ENCODE measurements at regions not wholly inside any gene's neighbourhood (a gene's known extent, or its start where the extent isn't known, plus 50 kb on each side); places are given as distances from the start of the nearest gene placed in this dataset.
"Not testable (repeated sequence)": the region's sequence is repeated elsewhere in the genome, so short reads cannot be mapped to it uniquely, and the experiment has no call there.

DNA sequence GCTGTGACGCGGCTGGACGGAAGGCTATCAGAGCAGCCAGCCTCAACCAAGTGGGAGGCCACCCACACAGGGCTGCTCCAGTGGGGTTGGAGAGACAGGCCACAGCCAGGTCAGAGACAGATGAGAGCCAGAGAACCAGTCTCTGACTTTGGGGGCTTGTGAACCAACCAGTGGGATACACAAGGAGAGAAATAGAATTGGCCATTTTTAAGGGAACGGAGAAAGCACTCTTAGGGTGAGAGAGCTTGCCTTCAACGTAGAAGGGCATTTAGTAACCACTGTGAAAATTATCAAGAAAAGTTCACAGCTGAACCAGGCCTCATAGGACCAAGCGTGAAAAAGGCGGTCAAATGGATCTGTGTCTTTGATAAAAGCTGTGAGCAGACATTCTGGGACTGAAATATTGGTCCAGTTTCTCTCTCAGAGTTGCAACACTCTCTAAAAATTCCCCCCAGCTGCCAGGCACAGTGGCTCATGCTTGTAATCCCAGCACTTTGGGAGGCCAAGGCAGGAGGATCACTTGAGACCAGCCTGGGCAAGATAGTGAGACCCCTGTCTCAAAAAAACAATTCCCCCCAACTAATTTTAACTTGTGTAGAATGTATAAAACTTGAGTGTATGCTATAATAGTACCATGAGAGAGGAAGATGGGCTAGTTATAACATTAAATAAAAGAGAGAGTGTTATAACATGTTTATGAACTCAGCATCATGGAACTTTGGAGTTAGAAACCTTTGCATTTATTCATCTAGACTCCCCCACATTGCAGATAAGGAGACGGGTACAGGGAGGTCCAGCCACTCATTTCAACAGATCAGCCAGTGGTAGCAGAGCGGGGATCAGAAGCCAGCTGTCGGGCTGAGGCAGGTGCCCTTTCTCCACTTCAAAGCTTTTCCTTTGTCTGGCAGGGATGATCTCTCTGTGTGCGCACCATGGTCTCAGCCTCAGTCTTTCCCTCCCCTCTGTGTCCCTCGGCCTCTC, 132.2 kb downstream of the NPIPB11 start:
- DNase-seq (ENCODE audit: low spot score) = not testable (repeated sequence)

DNA sequence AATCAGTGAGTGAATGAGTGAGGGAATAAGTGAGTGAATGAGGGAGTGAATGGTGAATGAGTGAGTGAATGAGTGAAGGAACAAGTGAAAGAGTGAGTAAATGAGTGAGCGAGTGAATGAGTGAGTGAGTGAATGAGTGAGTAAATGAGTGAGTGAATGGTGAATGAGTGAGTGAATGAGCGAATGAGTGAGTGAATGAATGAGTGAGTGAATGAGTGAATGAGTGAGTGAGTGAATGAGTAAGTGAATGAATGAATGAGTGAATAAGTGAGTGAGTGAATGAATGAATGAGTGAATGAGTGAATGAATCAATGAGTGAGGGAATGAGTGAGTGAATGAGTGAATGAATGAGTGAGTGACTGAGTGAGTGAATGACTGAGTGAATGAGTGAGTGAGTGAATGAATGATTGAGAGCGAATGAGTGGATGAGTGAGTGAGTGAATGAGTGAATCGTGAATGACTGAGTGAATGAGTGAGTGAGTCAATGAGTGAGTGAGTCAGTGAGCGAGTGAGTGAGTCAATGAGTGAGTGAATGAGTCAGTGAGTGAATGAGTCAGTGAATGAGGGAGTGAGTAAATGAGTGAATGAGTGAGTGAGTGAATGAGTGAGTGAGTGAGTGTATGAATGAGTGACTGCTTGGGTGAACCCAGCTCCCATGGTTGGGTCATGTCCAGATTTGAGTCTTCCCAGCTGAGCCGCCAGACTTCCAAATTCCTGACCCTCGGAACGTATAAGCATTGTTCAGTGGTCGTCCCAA, 133.0 kb downstream of the NPIPB11 start:
- DNase-seq (ENCODE audit: low spot score) = not testable (repeated sequence)

DNA sequence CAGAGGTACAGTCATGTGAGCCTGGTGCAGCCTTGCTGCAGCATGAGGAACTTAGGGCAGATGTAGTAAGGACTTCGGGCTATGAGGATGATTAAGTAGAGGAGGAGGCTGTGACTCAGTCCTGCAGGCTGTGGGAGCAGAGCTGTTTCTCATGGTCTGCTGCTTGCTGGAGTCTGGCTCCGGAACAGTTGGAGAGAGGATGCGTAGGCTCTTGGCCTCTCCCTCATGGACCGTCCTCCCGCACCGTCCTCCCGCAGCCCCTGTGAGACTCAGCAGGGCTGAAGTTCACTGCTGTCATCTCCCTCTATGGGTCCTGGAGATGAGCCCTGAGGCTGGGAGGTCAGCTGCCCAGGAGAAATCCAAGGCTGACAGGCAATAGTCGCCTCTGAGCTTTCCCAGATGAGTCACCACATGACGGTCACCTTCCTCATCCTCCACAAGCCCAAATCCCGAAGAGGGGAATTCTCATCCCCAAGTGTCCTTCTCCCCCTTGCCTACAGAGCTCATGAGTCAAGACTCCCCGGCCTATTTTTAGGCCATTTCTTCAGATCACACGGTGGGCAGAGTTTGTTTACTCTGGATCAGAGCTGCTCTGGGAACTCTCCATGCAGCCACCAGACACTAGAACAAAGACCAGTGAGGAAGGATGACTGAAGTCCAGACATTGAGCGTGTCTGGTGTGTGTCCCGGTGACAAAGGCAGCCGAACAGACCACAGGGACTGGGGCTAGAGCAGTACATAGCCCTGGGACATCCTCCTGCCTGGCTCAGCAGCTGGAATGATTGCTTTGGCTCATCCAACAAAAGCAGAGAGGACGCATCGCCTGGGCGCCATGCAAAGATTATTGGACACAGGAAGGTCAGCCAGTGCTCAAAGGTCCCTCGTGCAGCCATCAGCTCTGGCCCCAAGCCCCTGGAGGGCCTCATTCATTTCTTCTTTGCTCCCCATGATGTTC, 134.5 kb downstream of the NPIPB11 start:
- DNase-seq (ENCODE audit: low spot score) = not testable (repeated sequence)

DNA sequence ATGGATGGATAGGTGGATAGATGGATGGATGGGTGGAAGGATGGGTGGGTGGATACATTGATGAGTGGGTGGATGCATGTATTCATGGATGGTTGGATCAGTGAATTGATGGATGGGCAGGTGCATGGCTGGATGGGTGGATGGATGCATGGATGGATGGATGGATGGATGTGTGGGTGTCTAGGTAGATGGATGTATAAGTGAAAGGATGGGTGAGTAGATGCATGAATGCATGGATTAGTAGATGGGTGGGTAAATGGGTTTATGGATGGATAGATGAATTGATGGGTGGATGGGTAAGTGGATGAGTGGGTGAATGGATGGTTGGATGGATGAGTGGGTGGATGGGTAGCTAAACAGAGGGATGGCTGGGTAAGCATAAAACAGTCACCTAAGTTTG, 135.6 kb downstream of the NPIPB11 start:
- DNase-seq (ENCODE audit: low spot score) = not testable (repeated sequence)

DNA sequence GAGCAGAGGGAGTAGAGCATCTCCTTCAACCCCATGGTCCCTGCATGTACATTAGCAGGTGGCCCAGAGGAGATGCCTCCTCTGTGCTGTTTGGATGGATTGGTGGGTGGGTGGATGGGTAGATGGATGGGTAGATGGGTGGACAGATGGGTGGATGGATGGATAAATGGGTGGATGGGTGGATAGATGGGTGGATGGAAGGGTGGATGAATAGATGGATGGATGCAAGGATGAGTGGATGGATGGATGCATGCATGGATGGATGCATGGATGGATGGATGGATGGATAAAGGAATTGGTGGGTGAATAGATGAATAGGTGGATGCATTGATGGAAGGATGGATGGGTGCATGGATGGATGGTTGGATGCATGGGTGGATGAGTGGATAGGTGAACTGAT, 136.5 kb downstream of the NPIPB11 start:
- DNase-seq (ENCODE audit: low spot score) = not testable (repeated sequence)

DNA sequence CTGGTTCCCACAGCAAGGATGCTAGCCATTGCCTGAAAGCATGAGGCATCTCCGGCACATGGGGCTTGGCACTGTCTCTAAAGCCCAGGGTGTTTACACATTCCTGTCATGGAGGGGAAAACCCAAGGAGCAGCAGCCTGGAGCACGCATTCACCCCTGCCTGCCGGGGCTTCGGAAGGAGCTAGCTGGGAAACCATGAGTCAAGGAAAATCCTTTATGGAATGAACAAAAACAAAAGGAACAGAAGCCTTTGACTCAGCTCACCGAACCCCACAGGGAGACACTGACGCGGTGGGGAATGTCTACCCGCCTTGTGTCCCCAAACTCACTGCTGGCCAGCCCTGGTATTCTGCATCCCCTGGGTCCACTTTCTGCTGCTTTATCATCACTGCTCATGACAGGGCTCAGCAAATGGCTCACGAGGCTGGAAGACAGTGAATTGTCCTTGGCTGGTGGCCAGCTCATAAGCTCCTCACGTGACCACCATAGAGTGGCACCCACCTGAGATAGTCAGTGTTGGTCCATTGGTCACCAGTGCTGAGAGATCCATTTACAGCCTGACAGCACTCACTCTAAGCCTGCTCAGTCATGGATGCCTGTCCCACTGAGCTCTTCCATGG, 137.2 kb downstream of the NPIPB11 start:
- not testable (repeated sequence) for DNase-seq (ENCODE audit: low spot score)

DNA sequence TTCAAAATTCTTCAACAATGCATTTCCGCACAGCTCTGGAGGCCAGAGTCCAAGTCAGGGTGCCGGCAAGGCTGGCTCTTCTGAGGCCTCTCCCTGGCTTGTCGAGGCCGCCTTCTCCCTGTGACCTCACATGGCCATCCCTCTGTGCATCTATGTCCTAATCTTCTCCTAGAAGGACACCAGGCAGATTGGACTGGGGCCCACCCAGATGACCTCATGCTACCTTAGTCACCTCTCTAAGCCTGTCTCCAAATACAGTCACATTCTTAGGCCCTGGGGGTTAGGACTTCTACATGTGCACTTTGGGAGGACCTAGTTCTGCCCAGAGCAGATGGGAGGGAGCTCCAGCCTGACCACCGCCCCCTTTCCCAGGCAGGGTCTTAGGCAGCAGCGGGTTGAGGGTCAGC, 137.7 kb downstream of the NPIPB11 start:
- not testable (repeated sequence) for DNase-seq (ENCODE audit: low spot score)

DNA sequence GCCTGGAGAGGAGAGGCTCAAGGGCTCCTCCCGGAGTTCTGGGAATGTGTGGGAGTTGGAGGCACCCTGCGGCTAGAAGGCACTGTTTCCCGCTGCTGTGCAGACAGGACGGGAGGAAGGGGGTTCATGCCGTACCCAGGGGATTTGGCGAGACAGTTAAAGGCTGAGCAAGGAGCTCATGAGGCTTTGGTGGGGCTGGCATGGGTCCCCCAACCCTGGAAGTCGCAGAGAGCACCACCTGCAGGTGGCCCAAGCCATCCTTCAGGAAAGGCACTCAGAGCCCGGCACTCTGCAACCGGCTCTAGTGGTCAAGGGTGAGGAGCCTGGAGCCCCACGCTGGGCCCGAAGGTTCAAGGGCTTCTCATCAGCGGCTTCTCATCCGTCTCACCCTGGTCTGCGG, 138.2 kb downstream of the NPIPB11 start:
- DNase-seq (ENCODE audit: low spot score) = not testable (repeated sequence)

DNA sequence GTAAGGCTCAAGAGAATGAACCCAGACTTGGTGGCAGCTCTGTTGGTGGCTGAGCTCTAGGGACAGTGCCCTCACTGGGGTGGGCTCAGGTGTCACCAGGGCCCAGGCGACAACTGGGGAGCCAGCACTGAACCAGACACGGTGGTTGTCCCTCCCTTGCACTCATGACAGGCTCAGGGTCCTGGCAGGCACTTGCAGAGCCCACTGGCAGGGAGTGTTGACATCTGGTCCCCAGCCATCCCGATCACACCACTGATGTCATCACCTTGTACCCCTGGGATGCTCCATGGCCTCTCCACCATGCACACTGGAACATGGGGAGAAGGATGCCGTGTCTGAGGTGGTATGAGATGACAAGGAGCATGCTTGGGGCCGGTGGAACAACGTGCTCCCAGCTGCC, 138.6 kb downstream of the NPIPB11 start:
- not testable (repeated sequence) for DNase-seq (ENCODE audit: low spot score)

DNA sequence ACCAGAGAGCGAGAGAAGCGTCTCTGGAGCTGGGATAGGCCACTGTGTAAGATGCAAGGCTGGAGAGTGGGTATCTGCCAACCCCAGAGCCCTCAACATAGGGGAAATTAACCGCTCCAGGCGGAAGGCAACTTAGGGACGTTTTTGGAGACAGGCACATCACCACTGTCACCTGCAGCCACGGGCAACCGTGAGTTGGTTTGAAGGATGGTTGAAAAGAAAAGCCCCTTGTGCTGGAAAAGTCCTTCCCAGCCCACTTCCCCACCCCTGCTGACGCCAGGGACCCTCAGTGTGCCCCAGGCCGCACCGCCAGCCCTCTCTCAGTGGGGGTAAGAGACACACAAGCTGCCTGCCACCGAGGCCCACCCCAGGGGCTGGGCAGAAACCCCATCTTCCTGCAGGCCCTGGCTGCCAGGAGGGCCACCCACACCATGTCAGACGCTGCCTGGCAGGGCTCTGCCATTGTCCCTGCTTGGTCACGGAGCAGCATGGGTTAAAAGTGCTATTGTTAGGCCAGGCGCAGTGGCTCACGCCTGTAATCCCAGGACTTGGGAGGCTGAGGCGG, 139.4 kb downstream of the NPIPB11 start:
- not testable (repeated sequence) for DNase-seq (ENCODE audit: low spot score)

DNA sequence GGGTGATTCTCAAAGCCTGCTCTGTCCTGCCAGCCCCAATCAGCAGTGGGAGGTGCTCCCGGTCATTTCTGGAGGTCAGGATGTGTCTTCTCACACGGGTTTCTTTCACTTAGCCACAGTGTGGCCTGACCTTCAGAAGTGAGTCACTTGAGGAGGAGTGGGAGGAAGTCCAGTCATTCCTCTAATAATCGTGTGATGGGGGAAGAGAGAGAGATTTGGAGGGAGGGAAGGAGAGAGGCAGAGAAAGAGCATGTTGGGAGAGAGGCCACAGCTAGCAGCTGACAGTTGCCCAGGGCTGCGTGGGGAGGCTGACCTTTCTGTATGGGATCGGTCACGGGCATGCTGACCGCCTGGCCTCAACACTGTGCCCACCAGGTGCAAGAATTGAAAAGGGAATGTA, 139.9 kb downstream of the NPIPB11 start:
- not testable (repeated sequence) for DNase-seq (ENCODE audit: low spot score)

DNA sequence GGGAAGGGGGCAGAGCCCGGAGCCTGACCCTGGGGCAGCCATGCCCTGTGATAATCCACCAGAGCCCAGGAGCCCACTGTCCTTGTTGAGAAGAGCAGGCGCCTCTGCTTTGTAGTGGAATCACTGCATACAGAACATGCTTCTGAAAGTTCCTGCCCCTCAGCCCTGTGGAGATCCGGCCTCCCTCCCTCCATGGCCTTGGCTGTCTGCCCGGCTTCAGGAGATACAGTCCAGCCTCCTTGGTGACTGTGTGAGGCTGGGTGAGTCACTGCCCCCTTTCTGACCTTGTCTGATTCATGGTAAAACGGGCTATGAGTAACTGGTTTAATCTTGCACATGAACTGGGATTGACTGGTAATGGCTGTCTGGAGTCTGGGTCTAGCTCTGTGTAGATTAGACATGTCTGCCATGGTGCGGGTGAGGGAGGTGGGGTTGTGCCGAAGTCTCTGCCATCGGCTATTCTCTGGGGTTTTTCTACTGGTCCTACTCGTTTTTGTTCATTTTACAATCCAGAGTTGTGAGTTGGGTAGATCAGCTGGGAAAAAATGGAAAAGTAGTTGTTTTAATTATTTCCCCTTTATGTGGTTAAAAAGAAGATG, 141.2 kb downstream of the NPIPB11 start:
- not testable (repeated sequence) for DNase-seq (ENCODE audit: low spot score)

DNA sequence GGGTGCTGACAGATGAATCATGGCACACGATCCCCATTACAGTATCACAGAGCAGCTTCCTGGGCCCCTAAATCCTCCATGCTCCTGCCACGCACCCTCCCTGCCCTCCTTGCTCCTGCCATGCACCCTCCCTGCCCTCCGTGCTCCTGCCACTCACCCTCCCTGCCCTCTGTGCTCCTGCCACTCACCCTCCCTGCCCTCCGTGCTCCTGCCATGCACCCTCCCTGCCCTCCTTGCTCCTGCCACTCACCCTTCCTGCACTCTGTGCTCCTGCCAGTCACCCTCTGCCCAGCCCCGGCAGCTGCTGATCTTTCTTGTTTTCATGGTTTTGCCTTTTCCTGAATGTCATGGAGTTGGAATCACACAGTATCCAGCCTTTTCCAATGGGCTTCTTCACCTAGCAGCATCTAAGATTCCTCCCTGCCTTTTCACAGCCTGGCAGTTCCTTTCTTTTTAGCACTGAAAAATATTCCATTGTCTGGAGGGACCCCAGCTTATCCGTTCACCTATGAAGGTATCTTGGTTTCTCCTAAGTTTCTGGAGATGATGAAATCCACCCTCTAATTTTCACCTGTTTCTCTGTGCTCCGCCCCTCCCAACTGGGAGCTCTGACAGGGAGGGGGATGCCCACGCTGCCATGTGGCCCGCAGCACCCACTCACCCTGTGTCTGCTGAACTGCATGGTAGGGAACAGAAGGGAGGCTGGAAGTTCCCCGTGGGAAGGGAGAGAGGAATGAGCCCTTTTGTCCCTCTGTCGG, 142.3 kb downstream of the NPIPB11 start:
- not testable (repeated sequence) for DNase-seq (ENCODE audit: low spot score)

DNA sequence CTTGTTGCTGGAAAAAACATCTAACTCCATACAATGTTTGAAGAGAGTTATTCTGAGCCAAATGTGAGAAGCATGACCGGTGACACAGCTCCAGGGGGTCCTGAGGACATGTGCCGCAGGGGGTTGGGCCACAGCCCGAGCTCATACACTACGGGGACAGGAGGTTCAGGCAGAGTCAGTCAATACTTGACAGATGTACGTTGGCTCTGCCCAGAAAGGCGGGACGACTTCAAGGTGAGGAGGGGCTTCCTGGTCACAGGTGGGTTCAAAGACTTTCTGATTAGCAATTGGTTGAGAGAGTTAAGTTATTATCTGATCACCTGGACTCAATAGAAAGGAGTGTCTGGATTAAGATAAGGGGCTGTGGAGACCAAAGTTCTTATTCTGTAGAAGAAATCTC, 143.8 kb downstream of the NPIPB11 start:
- not testable (repeated sequence) for DNase-seq (ENCODE audit: low spot score)

DNA sequence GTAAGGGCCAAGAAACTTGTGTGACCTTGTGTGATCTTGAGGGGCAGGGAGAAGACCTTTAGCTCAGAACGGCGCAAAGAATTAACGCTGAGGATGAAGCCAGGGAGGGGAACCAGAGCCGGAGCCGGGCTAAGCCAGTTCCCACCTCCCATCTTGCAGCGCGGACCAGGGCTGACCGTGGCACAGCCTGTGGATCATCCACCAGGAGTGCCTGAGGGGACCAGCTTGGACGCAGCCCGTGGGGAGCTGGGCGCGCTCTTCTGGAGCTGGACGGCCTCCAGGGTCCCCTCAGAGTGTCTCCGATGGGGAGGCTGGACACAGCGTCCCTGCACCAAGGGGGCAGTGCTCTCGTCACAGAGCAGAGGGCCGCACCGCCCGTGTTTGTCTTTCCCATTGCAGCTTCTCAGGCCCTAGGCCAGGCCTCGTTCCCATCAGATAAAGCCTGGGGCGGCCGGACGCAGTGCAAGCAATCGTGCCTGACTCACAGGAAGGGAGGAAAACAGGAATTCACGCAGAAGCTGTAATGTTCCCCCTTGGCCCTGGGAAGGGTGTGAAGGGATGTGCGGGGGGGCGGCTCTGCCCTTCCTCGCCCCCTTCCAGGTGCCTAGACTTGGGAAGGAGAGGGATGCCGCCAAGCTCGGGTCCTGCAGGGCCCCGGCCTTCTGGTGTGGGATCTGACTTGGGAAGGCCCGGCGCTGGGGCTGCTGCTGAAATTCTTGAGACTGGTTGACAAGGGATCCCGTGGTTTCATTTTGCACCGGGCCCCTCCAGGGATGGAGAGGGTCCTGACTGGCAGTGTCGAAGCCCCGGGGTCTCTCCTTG, 144.9 kb downstream of the NPIPB11 start:
- not testable (repeated sequence) for DNase-seq (ENCODE audit: low spot score)

DNA sequence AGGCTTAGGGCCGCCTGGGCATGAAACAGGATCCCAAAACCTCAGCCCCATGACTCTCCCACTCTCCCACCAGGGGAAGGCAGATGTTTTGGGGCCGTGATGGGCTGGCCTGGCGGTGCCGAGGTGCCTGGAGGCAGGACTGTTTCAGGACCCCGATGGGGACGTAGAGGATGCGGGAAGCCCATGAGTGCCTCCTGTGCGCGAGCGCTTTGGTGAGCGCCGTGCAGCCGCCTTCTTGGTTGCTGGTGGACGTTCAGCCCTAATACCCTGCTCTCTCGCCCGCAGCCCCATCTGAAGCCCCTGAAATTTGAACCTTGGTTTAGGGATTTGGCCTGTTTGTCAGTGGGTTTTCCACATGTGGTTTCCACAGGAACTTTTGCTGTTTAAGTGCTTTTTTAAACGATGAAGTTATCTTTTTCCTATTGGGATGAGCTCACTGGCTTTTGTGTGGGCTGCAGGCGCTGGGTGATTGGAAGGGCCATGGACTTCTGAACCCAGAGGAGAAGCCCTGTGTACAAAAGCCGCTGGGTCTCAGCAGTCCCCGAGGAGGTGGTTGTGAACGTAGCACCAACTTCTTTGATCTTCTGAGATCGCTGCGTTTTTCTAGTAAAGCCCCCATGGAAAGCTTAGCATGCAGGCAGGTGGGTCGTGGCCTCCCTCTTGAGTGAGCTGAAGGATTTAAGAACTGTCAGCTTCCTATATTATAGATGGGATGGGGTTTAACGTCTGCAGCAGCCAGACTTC, 145.7 kb downstream of the NPIPB11 start:
- not testable (repeated sequence) for DNase-seq (ENCODE audit: low spot score)

DNA sequence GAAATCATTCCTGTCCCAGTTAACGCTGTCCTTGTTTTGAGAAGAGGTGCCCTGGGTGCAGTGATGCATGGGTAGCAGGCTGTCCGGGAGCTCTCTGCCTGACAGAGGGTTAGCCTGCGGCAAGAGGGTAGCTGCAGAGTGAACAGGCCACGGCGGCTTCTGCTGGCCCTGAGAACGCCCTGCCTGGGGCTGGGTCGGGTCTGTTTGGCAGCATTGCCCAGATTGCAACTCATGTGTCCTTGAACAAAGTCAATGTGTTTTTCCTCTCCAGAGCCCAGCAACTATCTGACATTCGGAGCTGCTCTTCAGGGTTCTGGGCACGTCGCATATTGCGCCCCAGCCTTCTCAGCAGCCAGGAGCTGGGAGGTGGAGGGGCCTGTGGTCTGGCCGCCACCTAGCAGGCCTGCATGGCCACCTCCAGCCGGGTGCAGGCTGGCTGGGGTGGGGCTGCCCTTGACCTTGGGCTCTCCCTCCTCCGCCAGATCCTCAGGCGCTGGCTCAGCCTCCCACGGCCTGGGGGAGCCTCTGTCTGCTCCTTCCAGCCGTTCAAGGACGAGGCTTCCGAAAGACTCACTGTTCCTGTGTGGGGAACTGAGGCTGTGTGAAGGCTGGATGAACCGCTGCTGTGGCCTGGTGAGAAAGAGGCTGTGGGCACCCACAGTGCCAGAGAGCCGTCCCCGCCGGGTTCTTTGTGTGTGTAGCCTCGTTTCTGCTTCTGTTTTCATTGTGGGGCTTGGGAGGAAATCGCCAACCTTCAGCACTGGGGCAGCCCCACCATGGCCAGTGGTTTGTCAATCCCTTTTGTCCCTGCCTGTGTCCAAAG, 146.7 kb downstream of the NPIPB11 start:
- DNase-seq (ENCODE audit: low spot score) = peak; percentile 13

All from cerebellar cortex (tissue), 1 donor.